ENCODE measurements at regions not wholly inside any gene's neighbourhood (a gene's known extent, or its start where the extent isn't known, plus 50 kb on each side); places are given as distances from the start of the nearest gene placed in this dataset.

DNA sequence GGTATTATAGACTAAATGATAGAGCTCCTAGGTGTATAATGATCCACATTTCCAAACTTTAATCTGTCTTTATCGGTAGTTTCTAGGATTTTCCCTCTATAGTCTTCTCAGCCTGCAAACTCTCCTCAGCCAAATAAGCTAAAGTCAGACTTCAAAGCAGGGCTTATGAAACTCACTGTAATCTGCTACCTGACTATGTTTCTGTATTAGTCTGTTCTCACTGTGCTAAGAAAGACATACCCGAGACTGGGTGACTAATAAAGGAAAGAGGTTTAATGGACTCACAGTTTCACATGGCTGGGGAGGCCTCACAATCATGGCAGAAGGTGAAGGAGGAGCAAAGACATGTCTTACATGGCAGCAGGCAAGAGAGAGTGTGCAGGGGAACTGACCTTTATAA is 928.7 kb upstream of the ADGRB3 start:
- BruUV-seq (replicated peaks) = no TSS peak
- Histone ChIP-seq H3K79me2 (ENCODE audit: control insufficient read depth, insufficient read depth, low read length) (no peaks in the 10 kb centered on the region), H3K4me2 (ENCODE audit: insufficient read depth, low read length) (no peak overlapping the region), H3K4me3 (replicated peaks in 1 of 3; ENCODE audit: insufficient read depth in 1 of 3, low read depth in 1 of 3, low read length in 3 of 3) (no peak overlapping the region), H3K27me3 (ENCODE audit: control insufficient read depth in 2 of 2, insufficient read depth in 2 of 2, low read length in 2 of 2) (no peaks in the 10 kb centered on the region), H3K9me1 (replicated peaks; ENCODE audit: control insufficient read depth, extremely low read depth, insufficient read depth, low read length) (no peaks in the 10 kb centered on the region), H3K4me1 (ENCODE audit: control insufficient read depth, extremely low read depth, insufficient read depth, low read length) (no peaks in the 10 kb centered on the region), H3K36me3 (ENCODE audit: control insufficient read depth in 2 of 2, extremely low read depth in 1 of 2, insufficient read depth in 2 of 2, low read length in 2 of 2) (no peaks in the 10 kb centered on the region), H4K20me1 (replicated peaks; ENCODE audit: control insufficient read depth, extremely low read depth, insufficient read depth, low read length) (no peaks in the 10 kb centered on the region), H3K27ac (ENCODE audit: insufficient read depth, low read depth, low read length) (no peak overlapping the region), H2AFZ (ENCODE audit: low read depth, low read length) (no peak overlapping the region), H3K9ac (replicated peaks; ENCODE audit: extremely low read depth, insufficient read depth, low read length) (no peak overlapping the region), H3K9me3 (replicated peaks; ENCODE audit: control insufficient read depth, insufficient read depth, low read length) (peaks cover 2% of the 10 kb centered on the region)
- TF ChIP-seq EZH2 (IDR thresholded peaks at IDR 0.05; ENCODE audit: borderline replicate concordance, low read depth, low read length, severe bottlenecking) (no peak), GATA2 (IDR thresholded peaks at IDR 0.05; ENCODE audit: insufficient read depth, insufficient read length, low read depth, low read length) (no peak), JUN (IDR thresholded peaks at IDR 0.05; ENCODE audit: borderline replicate concordance, insufficient read depth, insufficient read length, low read depth) (no peak), MYC (IDR thresholded peaks at IDR 0.05; ENCODE audit: low read depth, low read length) (no peak), POLR2A (IDR thresholded peaks at IDR 0.05; ENCODE audit: low read depth, low read length) (no peak), FOS (IDR thresholded peaks at IDR 0.05; ENCODE audit: borderline replicate concordance, insufficient read depth, low read length) (no peak), POLR2AphosphoS5 (IDR thresholded peaks at IDR 0.05; ENCODE audit: insufficient read depth, low read depth, low read length) (no peak)
- TF ChIP-seq, protein P1, sequence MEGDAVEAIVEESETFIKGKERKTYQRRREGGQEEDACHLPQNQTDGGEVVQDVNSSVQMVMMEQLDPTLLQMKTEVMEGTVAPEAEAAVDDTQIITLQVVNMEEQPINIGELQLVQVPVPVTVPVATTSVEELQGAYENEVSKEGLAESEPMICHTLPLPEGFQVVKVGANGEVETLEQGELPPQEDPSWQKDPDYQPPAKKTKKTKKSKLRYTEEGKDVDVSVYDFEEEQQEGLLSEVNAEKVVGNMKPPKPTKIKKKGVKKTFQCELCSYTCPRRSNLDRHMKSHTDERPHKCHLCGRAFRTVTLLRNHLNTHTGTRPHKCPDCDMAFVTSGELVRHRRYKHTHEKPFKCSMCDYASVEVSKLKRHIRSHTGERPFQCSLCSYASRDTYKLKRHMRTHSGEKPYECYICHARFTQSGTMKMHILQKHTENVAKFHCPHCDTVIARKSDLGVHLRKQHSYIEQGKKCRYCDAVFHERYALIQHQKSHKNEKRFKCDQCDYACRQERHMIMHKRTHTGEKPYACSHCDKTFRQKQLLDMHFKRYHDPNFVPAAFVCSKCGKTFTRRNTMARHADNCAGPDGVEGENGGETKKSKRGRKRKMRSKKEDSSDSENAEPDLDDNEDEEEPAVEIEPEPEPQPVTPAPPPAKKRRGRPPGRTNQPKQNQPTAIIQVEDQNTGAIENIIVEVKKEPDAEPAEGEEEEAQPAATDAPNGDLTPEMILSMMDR (IDR thresholded peaks at IDR 0.05; ENCODE audit: extremely low read depth in 1 of 2, insufficient read depth in 1 of 2, low read depth in 1 of 2, low read length in 2 of 2) = no peak
- TF ChIP-seq, protein P2, sequence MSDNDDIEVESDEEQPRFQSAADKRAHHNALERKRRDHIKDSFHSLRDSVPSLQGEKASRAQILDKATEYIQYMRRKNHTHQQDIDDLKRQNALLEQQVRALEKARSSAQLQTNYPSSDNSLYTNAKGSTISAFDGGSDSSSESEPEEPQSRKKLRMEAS (IDR thresholded peaks at IDR 0.05; ENCODE audit: insufficient read depth, insufficient read length) = no peak
- intact Hi-C loops (cut with micrococcal nuclease) = no loop called here
- POLR2A ChIA-PET = no interaction called here
- CTCF ChIA-PET = no interaction called here
- DNase-seq (ENCODE audit: low read depth, low spot score) (no peak), FAIRE-seq (no peak)
- dilution Hi-C loops (cut with MboI; ENCODE audit: extremely low pct_ligation_motif_present, low sequenced_read_pairs) = no loop called here

Data from endothelial cell of umbilical vein (primary cell).